GM23338 (cell line): ENCODE measurements at regions not wholly inside any gene's neighbourhood (a gene's known extent, or its start where the extent isn't known, plus 50 kb on each side); places are given as distances from the start of the nearest gene placed in this dataset.

Experiments used
- ATAC-seq: fragments of 200-7000 bp; cut with Tn5 transposase; 3 replicates; pipeline ENCODE4 v1.9.1; 2020
- DNase-seq: peaks from one replicate; pipeline ENCODE4 v3.0.0-alpha.2; 2015; ENCODE audit warnings: low spot score
- H2AFZ ChIP-seq: fragments of 200-600 bp; sonication (generic); 2 replicates; pipeline ENCODE4 v1.8.0; 2016; ENCODE audit warnings: antibody characterized with exemption, mild to moderate bottlenecking, moderate library complexity
- H3F3A ChIP-seq: fragments of 200-600 bp; sonication (generic); replicated peaks from 2 replicates; pipeline ENCODE4 v1.8.0; 2017; ENCODE audit warnings: antibody characterized with exemption, mixed run types, low read depth
- H3K27ac ChIP-seq: fragments of 200-600 bp; sonication (generic); 2 replicates; pipeline ENCODE4 v1.6.1; 2016; ENCODE audit warnings: low read depth
- H3K27me3 ChIP-seq: fragments of 200-600 bp; sonication (generic); 2 replicates; pipeline ENCODE4 v1.8.0; 2016; ENCODE audit warnings: mild to moderate bottlenecking, mixed run types, moderate library complexity; ENCODE audit not compliant: insufficient read depth
- H3K36me3 ChIP-seq: fragments of 200-600 bp; sonication (generic); 2 replicates; pipeline ENCODE4 v1.8.0; 2016; ENCODE audit warnings: mild to moderate bottlenecking; ENCODE audit not compliant: insufficient read depth
- H3K4me1 ChIP-seq: fragments of 200-600 bp; sonication (generic); 2 replicates; pipeline ENCODE4 v1.8.0; 2016; ENCODE audit warnings: mild to moderate bottlenecking, moderate library complexity; ENCODE audit not compliant: insufficient read depth
- H3K4me2 ChIP-seq: fragments of 200-600 bp; sonication (generic); 2 replicates; pipeline ENCODE4 v1.7.1; 2017; ENCODE audit warnings: mixed run types
- H3K4me3 ChIP-seq: fragments of 200-600 bp; sonication (generic); 2 replicates; pipeline ENCODE4 v1.6.1; 2016; ENCODE audit warnings: mixed run types
- H3K79me2 ChIP-seq: fragments of 200-600 bp; sonication (generic); replicated peaks from 2 replicates; pipeline ENCODE4 v1.8.0; 2017; ENCODE audit warnings: mild to moderate bottlenecking; ENCODE audit not compliant: insufficient read depth
- H3K9me2 ChIP-seq: fragments of 200-600 bp; sonication (generic); 2 replicates; pipeline ENCODE4 v1.8.0; 2017; ENCODE audit not compliant: insufficient read depth
- H4K20me1 ChIP-seq: fragments of 200-600 bp; sonication (generic); replicated peaks from 2 replicates; pipeline ENCODE4 v1.8.0; 2017; ENCODE audit warnings: mild to moderate bottlenecking; ENCODE audit not compliant: insufficient read depth
- H3K27ac Mint-ChIP-seq: 2 replicates; pipeline ENCODE4 v1.8.0; 2020; ENCODE audit warnings: inconsistent platforms, mild to moderate bottlenecking, moderate library complexity, mixed read lengths
- H3K27me3 Mint-ChIP-seq: 3 replicates; pipeline ENCODE4 v1.8.0; 2022; ENCODE audit warnings: low read depth, mild to moderate bottlenecking, moderate library complexity, mixed read lengths, inconsistent platforms; ENCODE audit not compliant: insufficient read depth, poor library complexity
- H3K36me3 Mint-ChIP-seq: 3 replicates; pipeline ENCODE4 v1.8.0; 2021; ENCODE audit warnings: low read depth, mild to moderate bottlenecking, inconsistent platforms, moderate library complexity, mixed read lengths
- H3K4me1 Mint-ChIP-seq: 3 replicates; pipeline ENCODE4 v1.8.0; 2020; ENCODE audit warnings: mild to moderate bottlenecking, inconsistent platforms, mixed read lengths
- H3K4me3 Mint-ChIP-seq: 3 replicates; pipeline ENCODE4 v1.8.0; 2021; ENCODE audit warnings: moderate library complexity, mild to moderate bottlenecking, inconsistent platforms, mixed read lengths
- H3K9me3 Mint-ChIP-seq: 3 replicates; pipeline ENCODE4 v1.8.0; 2020; ENCODE audit warnings: moderate library complexity, mild to moderate bottlenecking, inconsistent platforms, mixed read lengths
- CREB1 ChIP-seq: fragments of 250-450 bp; sonication (Bioruptor Pico); IDR thresholded peaks from 2 replicates; pipeline ENCODE4 v1.5.0; 2020; ENCODE audit warnings: low read depth, mild to moderate bottlenecking, moderate library complexity
- CTCF ChIP-seq, 2 experiments: fragments of 200-600 bp in 1 of 2; sonication (generic) in 1 of 2; conservative IDR thresholded peaks; 2 replicates each; pipeline versions ENCODE4 v1.5.1 to v1.6.1; 2016 to 2017; ENCODE audit warnings: antibody characterized with exemption in 2 of 2, low read depth in 2 of 2, mild to moderate bottlenecking in 2 of 2, moderate library complexity in 1 of 2
- ETS1 ChIP-seq: IDR thresholded peaks from 2 replicates; pipeline ENCODE4 v1.6.1; 2016; ENCODE audit warnings: antibody characterized with exemption
- EZH2 ChIP-seq: fragments of 200-600 bp; sonication (generic); IDR thresholded peaks from one replicate; pipeline ENCODE4 v1.8.0; 2017; ENCODE audit warnings: antibody characterized with exemption, mild to moderate bottlenecking, low read depth; ENCODE audit not compliant: unreplicated experiment
- EZH2phosphoT487 ChIP-seq: fragments of 200-600 bp; sonication (generic); IDR thresholded peaks from one replicate; pipeline ENCODE4 v1.8.1; 2018; ENCODE audit warnings: antibody characterized with exemption; ENCODE audit not compliant: unreplicated experiment
- JUNB ChIP-seq: IDR thresholded peaks from one replicate; pipeline ENCODE4 v1.6.1; 2016; ENCODE audit warnings: antibody characterized with exemption; ENCODE audit not compliant: unreplicated experiment
- NANOG ChIP-seq: IDR thresholded peaks from 2 replicates; pipeline ENCODE4 v1.6.1; 2016; ENCODE audit warnings: antibody characterized with exemption, borderline replicate concordance
- POLR2AphosphoS5 ChIP-seq: IDR thresholded peaks from 2 replicates; pipeline ENCODE4 v1.6.1; 2016; ENCODE audit warnings: antibody characterized with exemption, low read depth
- REST ChIP-seq: IDR thresholded peaks from one replicate; pipeline ENCODE4 v1.6.1; 2018; ENCODE audit warnings: antibody characterized with exemption; ENCODE audit not compliant: unreplicated experiment
- STAT1 ChIP-seq: IDR thresholded peaks from one replicate; pipeline ENCODE4 v1.6.1; 2016; ENCODE audit warnings: antibody characterized with exemption; ENCODE audit not compliant: unreplicated experiment
- ZNF114 ChIP-seq: fragments of 250-450 bp; sonication (Bioruptor Pico); IDR thresholded peaks from 2 replicates; pipeline ENCODE4 v1.5.0; 2020; ENCODE audit warnings: mild to moderate bottlenecking, moderate library complexity
- ZNF331 ChIP-seq: fragments of 250-450 bp; sonication (Bioruptor Pico); IDR thresholded peaks from 2 replicates; pipeline ENCODE4 v1.5.0; 2020; ENCODE audit warnings: low read depth, mild to moderate bottlenecking, moderate library complexity

GRCh38 chrX:40303256-40304077 is 205.7 kb upstream of the BCOR start (continued):
- no peak for TF ChIP-seq ZNF331 (CRISPR knock-in tag)
- no peak for TF ChIP-seq CREB1 (CRISPR knock-in tag)
- TF ChIP-seq REST: no peak
- TF ChIP-seq STAT1: no peak
- no peak for TF ChIP-seq JUNB
- no peak for TF ChIP-seq ZNF114 (CRISPR knock-in tag)
- TF ChIP-seq ETS1: no peak

GRCh38 chrX:40300286-40300890 is 202.6 kb upstream of the BCOR start:
- H3K27ac ChIP-seq: no peak overlapping the region
- no peaks in the 10 kb centered on the region for H3K36me3 Mint-ChIP-seq
- ATAC-seq (no peak), DNase-seq (no peak)
- H3K4me3 Mint-ChIP-seq: no peak overlapping the region
- no peaks in the 10 kb centered on the region for H3K79me2 ChIP-seq
- H3K4me3 ChIP-seq: no peak overlapping the region
- no peaks in the 10 kb centered on the region for H4K20me1 ChIP-seq
- no peak overlapping the region for H3K27ac Mint-ChIP-seq
- H3K4me2 ChIP-seq: no peak overlapping the region
- H3K27me3 Mint-ChIP-seq: peaks cover 14% of the 10 kb centered on the region
- H3K4me1 ChIP-seq: no peaks in the 10 kb centered on the region
- peaks cover 16% of the 10 kb centered on the region; the same call in 2 of the 3 replicates for H3K4me1 Mint-ChIP-seq
- H2AFZ ChIP-seq: no peak overlapping the region
- H3K27me3 ChIP-seq: no peaks in the 10 kb centered on the region
- TF ChIP-seq REST (no peak), EZH2phosphoT487 (no peak), CTCF (conservative IDR thresholded peaks at IDR 0.05; ENCODE audit: low read depth in 2 of 2) (no peak), NANOG (no peak), EZH2 (no peak), POLR2AphosphoS5 (no peak), JUNB (no peak), ETS1 (no peak)
- no peaks in the 10 kb centered on the region for H3K9me3 Mint-ChIP-seq
- H3K9me2 ChIP-seq: no peaks in the 10 kb centered on the region
- H3F3A ChIP-seq: no peaks in the 10 kb centered on the region
- no peaks in the 10 kb centered on the region for H3K36me3 ChIP-seq
